Astrocyte of the cerebellum (primary cell): ENCODE measurements at regions not wholly inside any gene's neighbourhood (a gene's known extent, or its start where the extent isn't known, plus 50 kb on each side); places are given as distances from the start of the nearest gene placed in this dataset.

Experiments used
- DNase-seq: peaks from one replicate; pipeline ENCODE4 v3.0.0-alpha.2; 2011; ENCODE audit warnings: low read depth
- H3K4me3 ChIP-seq: 2 replicates; pipeline ENCODE4 v1.5.1; 2011; ENCODE audit warnings: mild to moderate bottlenecking, low read depth, low read length, moderate library complexity
- CTCF ChIP-seq: IDR thresholded peaks from 2 replicates; pipeline ENCODE4 v1.5.1; 2012; ENCODE audit warnings: low read length, low read depth, moderate library complexity, mild to moderate bottlenecking; ENCODE audit errors: missing control alignments
- in situ Hi-C: cut with HindIII; loops from 2 replicates; pipeline ENCODE4 v1.10.0; 2017; ENCODE audit warnings: low sequenced_read_pairs

- TF ChIP-seq CTCF: no peak
- no peak overlapping the region for H3K4me3 ChIP-seq
- in situ Hi-C loops: no loop called here
- DNase-seq: peak; percentile 49
Observed at GRCh38 chr7:113810080-113810744, 108.6 kb downstream of the PPP1R3A start.

GRCh38 chr7:113809581-113809980 lies 109.2 kb downstream of the PPP1R3A start:
- DNase-seq: peak; percentile 34
- no peak overlapping the region for H3K4me3 ChIP-seq
- in situ Hi-C loops: no loop called here
- TF ChIP-seq CTCF: no peak

GRCh38 chr7:113806633-113807327 lies 112.0 kb downstream of the PPP1R3A start:
- in situ Hi-C loops: no loop called here
- no peak for TF ChIP-seq CTCF
- H3K4me3 ChIP-seq: no peak overlapping the region
- DNase-seq: no peak

- DNase-seq: no peak
- in situ Hi-C loops: no loop called here
- TF ChIP-seq CTCF: no peak
- H3K4me3 ChIP-seq: no peak overlapping the region
Observed at GRCh38 chr7:113805976-113806375, 112.8 kb downstream of the PPP1R3A start.

- H3K4me3 ChIP-seq: no peak overlapping the region
- no peak for DNase-seq
- TF ChIP-seq CTCF: no peak
- in situ Hi-C loops: no loop called here
Observed at GRCh38 chr7:113804475-113805095, 114.2 kb downstream of the PPP1R3A start.

- no peak overlapping the region for H3K4me3 ChIP-seq
- no peak for TF ChIP-seq CTCF
- in situ Hi-C loops: no loop called here
- no peak for DNase-seq
Observed at GRCh38 chr7:113801751-113802150, 117.1 kb downstream of the PPP1R3A start.
